Thyroid gland (tissue), 4 donors: ENCODE measurements at regions not wholly inside any gene's neighbourhood (a gene's known extent, or its start where the extent isn't known, plus 50 kb on each side); places are given as distances from the start of the nearest gene placed in this dataset.
A peak's percentile ranks its signal among the peaks of the same experiment; 100 is the strongest.

ENCODE experiments used
- DNase-seq, 2 donors: peaks; one replicate each; pipeline ENCODE4 v3.0.0-alpha.2; 2019
- H3K27ac ChIP-seq, 3 donors: fragments of 200-600 bp; sonication (generic); 1 replicate in 2 of 3; 2 replicates in 1 of 3; pipeline ENCODE4 v1.5.1; 2016 to 2019; ENCODE audit warnings: mild to moderate bottlenecking in 1 of 3, moderate library complexity in 1 of 3
- H3K27me3 ChIP-seq: fragments of 200-600 bp; sonication (generic); one replicate; pipeline ENCODE4 v1.5.1; 2019
- H3K36me3 ChIP-seq, 2 donors: fragments of 200-600 bp; sonication (generic); one replicate each; pipeline ENCODE4 v1.5.1; 2016 to 2019
- H3K4me1 ChIP-seq, 2 donors: fragments of 200-600 bp; sonication (generic); one replicate each; pipeline ENCODE4 v1.5.1; 2017 to 2019
- H3K4me3 ChIP-seq, 3 donors: fragments of 200-600 bp; sonication (generic); replicated peaks in 1 of 3; 1 replicate in 2 of 3; 2 replicates in 1 of 3; pipeline ENCODE4 v1.5.1; 2016; ENCODE audit warnings: mild to moderate bottlenecking in 1 of 3
- H3K9me3 ChIP-seq: fragments of 200-600 bp; sonication (generic); one replicate; pipeline ENCODE4 v1.5.1; 2017
- POLR2A ChIP-seq, 2 donors: fragments of 450-650 bp; IDR thresholded peaks; one replicate each; pipeline ENCODE4 v1.6.1; 2017; ENCODE audit warnings: antibody characterized with exemption in 2 of 2, mild to moderate bottlenecking in 2 of 2, moderate library complexity in 1 of 2
- WGBS, 2 donors: methylation state at CpG; one replicate each; pipeline ENCODE4 v1.1.5; 2017; 5-methylcytosine and 5-hydroxymethylcytosine counted together
- intact Hi-C: fragments of 100-400 bp; cut with DNase I; formaldehyde crosslinking; loops from one replicate; pipeline ENCODE4 v1.15.1; 2023
- TF ChIP-seq, protein P1 (sequence below), 6 experiments: fragments of 200-600 bp in 3 of 6; fragments of 450-650 bp in 3 of 6; sonication (generic) in 3 of 6; IDR thresholded peaks; one replicate each; pipeline ENCODE4 v1.5.1; 2016 to 2019; ENCODE audit warnings: antibody characterized with exemption in 6 of 6, mild to moderate bottlenecking in 2 of 6, inconsistent platforms in 1 of 6, moderate library complexity in 1 of 6

DNA sequence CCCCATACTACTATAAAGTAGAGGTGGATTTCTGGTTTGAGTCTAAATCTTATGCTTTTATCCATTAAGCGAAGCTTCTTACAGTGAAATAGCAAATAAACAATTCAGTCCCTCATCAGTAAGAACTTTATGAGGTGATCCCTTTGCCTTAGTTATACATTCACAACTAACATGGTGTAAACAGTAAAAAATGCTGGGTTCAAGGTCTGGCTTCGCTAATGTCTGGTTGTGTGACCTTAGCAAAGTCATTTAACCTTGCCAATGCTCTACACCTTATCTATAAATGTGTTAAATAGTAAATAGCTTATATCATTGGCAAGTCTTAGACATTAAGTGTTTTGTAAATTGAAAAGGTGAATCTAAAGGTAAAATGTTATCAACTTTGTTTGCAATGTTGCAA is 475.4 kb downstream of the LMO4 start:
- Histone ChIP-seq H3K4me3 (no peak overlapping the region), H3K36me3 (no peaks in the 10 kb centered on the region), H3K4me1 (peaks cover 0 to 8% of the 10 kb centered on the region in 2 donors), H3K9me3 (no peaks in the 10 kb centered on the region), H3K27me3 (no peaks in the 10 kb centered on the region), H3K27ac (no peak overlapping the region)
- intact Hi-C loops = no loop called here
- 94 to 97% methylated on average over 2 of the region's 2 CpGs for WGBS, 2 donors
- DNase-seq = no peak
- TF ChIP-seq, protein P1, sequence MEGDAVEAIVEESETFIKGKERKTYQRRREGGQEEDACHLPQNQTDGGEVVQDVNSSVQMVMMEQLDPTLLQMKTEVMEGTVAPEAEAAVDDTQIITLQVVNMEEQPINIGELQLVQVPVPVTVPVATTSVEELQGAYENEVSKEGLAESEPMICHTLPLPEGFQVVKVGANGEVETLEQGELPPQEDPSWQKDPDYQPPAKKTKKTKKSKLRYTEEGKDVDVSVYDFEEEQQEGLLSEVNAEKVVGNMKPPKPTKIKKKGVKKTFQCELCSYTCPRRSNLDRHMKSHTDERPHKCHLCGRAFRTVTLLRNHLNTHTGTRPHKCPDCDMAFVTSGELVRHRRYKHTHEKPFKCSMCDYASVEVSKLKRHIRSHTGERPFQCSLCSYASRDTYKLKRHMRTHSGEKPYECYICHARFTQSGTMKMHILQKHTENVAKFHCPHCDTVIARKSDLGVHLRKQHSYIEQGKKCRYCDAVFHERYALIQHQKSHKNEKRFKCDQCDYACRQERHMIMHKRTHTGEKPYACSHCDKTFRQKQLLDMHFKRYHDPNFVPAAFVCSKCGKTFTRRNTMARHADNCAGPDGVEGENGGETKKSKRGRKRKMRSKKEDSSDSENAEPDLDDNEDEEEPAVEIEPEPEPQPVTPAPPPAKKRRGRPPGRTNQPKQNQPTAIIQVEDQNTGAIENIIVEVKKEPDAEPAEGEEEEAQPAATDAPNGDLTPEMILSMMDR (IDR thresholded peaks at IDR 0.05) = no peak

DNA sequence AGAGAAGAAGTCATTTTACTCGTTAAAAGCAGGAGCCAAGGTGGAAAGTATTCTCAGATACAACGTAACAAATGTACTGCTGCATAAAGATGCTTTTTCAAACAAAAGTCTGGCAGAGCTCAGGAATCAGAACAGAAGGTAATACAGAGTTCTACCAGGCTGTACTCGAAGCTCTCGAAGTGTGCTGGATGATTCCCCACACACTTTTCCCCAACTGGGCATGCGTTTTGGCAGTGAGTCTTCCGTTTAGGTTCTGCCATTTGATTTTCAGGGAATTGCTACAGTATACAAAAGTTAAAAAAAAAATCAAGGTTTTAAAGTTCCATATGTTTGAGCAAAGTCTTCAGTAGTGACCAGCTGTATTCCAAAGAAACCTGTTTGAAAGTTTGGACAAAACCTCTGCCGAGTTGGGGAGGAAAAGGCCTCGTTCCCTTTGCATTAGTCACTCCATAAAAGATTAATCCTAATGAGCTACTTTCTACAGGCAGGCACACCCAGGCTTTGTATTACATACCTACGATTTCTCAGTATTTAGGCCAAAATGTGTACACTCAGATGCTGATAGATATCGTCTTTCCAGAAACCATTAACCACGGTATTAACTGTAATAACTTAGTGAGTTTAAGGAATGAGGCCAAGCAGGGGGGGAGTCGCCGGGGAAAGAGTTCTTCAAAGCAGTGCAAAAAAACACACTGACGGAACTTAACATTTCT is 477.1 kb downstream of the LMO4 start:
- Histone ChIP-seq H3K36me3 (no peaks in the 10 kb centered on the region), H3K27ac (peak overlapping the region in 2 of 3 donors; percentile 2 to 71), H3K4me1 (peaks cover 0 to 8% of the 10 kb centered on the region in 2 donors), H3K4me3 (no peak overlapping the region), H3K9me3 (no peaks in the 10 kb centered on the region), H3K27me3 (no peaks in the 10 kb centered on the region)
- peak; percentile 49 to 53 for DNase-seq
- intact Hi-C loops = no loop called here
- TF ChIP-seq, protein P1 (IDR thresholded peaks at IDR 0.05) = no peak
- TF ChIP-seq POLR2A (IDR thresholded peaks at IDR 0.05) = peak in 1 of 2 donors; percentile 22
- WGBS, 2 donors = 25 to 33% methylated on average over 14 of the region's 14 CpGs

DNA sequence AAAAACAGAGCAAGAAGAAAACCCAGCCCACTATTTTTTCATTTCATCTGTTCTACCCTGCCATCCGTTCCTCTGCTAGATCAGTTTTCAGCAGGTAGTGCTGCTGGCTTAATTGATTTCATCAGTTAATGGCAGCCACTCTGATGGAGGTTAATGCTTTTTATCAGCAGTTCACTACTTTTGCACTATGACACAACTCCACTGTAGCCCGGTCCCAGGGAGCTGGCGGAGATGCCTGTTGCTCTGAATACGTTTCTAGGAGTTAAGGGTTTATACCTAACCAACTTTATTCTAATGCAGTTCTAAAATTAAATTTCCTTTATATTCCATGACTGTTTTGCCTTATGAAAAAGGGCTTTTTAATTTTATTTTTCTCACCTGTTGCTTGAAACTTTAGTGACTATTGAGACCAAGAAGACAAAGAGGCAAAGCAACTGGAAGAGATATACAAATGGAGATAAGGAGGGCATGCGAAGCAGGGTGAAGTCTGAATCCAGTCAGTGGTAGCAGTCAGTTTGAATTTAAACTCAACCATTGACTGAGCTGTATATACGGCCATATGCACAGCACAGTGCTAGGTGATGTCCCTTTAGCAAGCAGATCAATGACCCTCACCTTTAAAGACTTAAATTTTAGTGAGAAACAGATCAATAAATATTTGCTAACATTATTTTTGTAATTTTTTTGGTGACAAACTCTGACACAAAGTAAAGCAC is 477.9 kb downstream of the LMO4 start:
- WGBS, 2 donors = 61 to 63% methylated on average over 6 of the region's 6 CpGs
- intact Hi-C loops = no loop called here
- Histone ChIP-seq H3K4me1 (peaks cover 0 to 8% of the 10 kb centered on the region in 2 donors), H3K4me3 (no peak overlapping the region), H3K36me3 (no peaks in the 10 kb centered on the region), H3K9me3 (no peaks in the 10 kb centered on the region), H3K27ac (peak overlapping the region in 2 of 3 donors; percentile 2 to 71), H3K27me3 (no peaks in the 10 kb centered on the region)
- DNase-seq = no peak
- TF ChIP-seq, protein P1 (IDR thresholded peaks at IDR 0.05) = no peak
- TF ChIP-seq POLR2A (IDR thresholded peaks at IDR 0.05) = no peak

DNA sequence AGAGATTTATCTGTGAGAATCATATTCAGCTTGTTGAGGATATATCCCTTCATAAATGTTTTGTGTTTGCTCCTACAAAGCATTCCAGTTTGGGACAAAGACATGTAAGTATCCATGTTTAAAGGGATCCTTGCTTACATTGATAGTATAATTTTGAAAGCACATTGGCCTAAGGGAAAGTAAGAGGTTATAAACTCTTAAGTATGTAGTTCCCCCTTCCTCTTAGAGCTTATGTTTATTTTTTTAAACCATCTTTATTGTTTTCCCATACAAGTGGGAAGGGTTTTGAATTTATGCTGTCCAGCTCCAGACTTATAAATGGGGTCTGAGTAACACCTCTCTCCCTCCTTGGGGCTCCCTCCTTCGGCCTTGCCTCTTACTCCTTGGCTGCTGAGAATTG is 481.5 kb downstream of the LMO4 start:
- H3K36me3 ChIP-seq = no peaks in the 10 kb centered on the region
- H3K4me1 ChIP-seq = peaks cover 2 to 8% of the 10 kb centered on the region in 2 donors
- TF ChIP-seq, protein P1 (IDR thresholded peaks at IDR 0.05) = no peak
- no peak for TF ChIP-seq POLR2A (IDR thresholded peaks at IDR 0.05)
- H3K4me3 ChIP-seq = no peak overlapping the region
- H3K27ac ChIP-seq = no peak overlapping the region
- no peaks in the 10 kb centered on the region for H3K9me3 ChIP-seq
- 72 to 74% methylated on average over 1 of the region's 1 CpG for WGBS, 2 donors
- DNase-seq = no peak
- H3K27me3 ChIP-seq = no peaks in the 10 kb centered on the region
- intact Hi-C loops = no loop called here
